ENCODE measurements at regions not wholly inside any gene's neighbourhood (a gene's known extent, or its start where the extent isn't known, plus 50 kb on each side); places are given as distances from the start of the nearest gene placed in this dataset.

GRCh38 chr18:41587976-41588375 lies 367.1 kb upstream of the PIK3C3 start:
- H3K9me3 ChIP-seq, result no peaks in the 10 kb centered on the region
- TF ChIP-seq CTCF (IDR thresholded peaks at IDR 0.05) (no peak), POLR2AphosphoS5 (IDR thresholded peaks at IDR 0.05) (no peak), POLR2A (IDR thresholded peaks at IDR 0.05) (no peak), EP300 (IDR thresholded peaks at IDR 0.05) (no peak)
- intact Hi-C loops (cut with DNase I), result no loop called here
- H3K4me3 ChIP-seq, result no peak overlapping the region
- H3K27ac ChIP-seq, result no peak overlapping the region
- no peak for DNase-seq
- no peaks in the 10 kb centered on the region for H3K27me3 ChIP-seq
- 36 to 64% methylated on average over 1 of the region's 1 CpG for whole genome bisulfite sequencing, 2 donors
- no peaks in the 10 kb centered on the region for H3K36me3 ChIP-seq
- H3K4me1 ChIP-seq, result no peaks in the 10 kb centered on the region

- no peak for DNase-seq
- TF ChIP-seq EP300 (IDR thresholded peaks at IDR 0.05) (no peak), POLR2AphosphoS5 (IDR thresholded peaks at IDR 0.05) (no peak), POLR2A (IDR thresholded peaks at IDR 0.05) (no peak), CTCF (IDR thresholded peaks at IDR 0.05) (no peak)
- H3K27ac ChIP-seq, result no peak overlapping the region
- intact Hi-C loops (cut with DNase I), result no loop called here
- WGBS, 2 donors, result 79 to 87% methylated on average over 2 of the region's 2 CpGs
- no peak overlapping the region for H3K4me3 ChIP-seq
- no peaks in the 10 kb centered on the region for H3K4me1 ChIP-seq
- H3K27me3 ChIP-seq, result no peaks in the 10 kb centered on the region
- H3K36me3 ChIP-seq, result no peaks in the 10 kb centered on the region
- H3K9me3 ChIP-seq, result no peaks in the 10 kb centered on the region
Measured at GRCh38 chr18:41585512-41585911, 369.5 kb upstream of the PIK3C3 start.

GRCh38 chr18:41579185-41579584 lies 375.8 kb upstream of the PIK3C3 start:
- Histone ChIP-seq H3K4me3 (no peak overlapping the region), H3K27ac (no peak overlapping the region), H3K9me3 (no peaks in the 10 kb centered on the region), H3K27me3 (no peaks in the 10 kb centered on the region), H3K36me3 (no peaks in the 10 kb centered on the region), H3K4me1 (no peaks in the 10 kb centered on the region)
- DNase-seq, result no peak
- WGBS, 2 donors, result 27 to 42% methylated on average over 1 of the region's 1 CpG
- intact Hi-C loops (cut with DNase I), result no loop called here
- TF ChIP-seq POLR2A (IDR thresholded peaks at IDR 0.05) (no peak), POLR2AphosphoS5 (IDR thresholded peaks at IDR 0.05) (no peak), EP300 (IDR thresholded peaks at IDR 0.05) (no peak), CTCF (IDR thresholded peaks at IDR 0.05) (no peak)

- no peak for DNase-seq
- Histone ChIP-seq H3K36me3 (no peaks in the 10 kb centered on the region), H3K4me3 (no peak overlapping the region), H3K27ac (no peak overlapping the region), H3K9me3 (no peaks in the 10 kb centered on the region), H3K27me3 (no peaks in the 10 kb centered on the region), H3K4me1 (no peaks in the 10 kb centered on the region)
- intact Hi-C loops (cut with DNase I), result no loop called here
- TF ChIP-seq EP300 (IDR thresholded peaks at IDR 0.05) (no peak), POLR2A (IDR thresholded peaks at IDR 0.05) (no peak), CTCF (IDR thresholded peaks at IDR 0.05) (no peak), POLR2AphosphoS5 (IDR thresholded peaks at IDR 0.05) (no peak)
Measured at GRCh38 chr18:41577529-41577928, 377.5 kb upstream of the PIK3C3 start.

- Histone ChIP-seq H3K4me3 (no peak overlapping the region), H3K27ac (no peak overlapping the region), H3K9me3 (no peaks in the 10 kb centered on the region), H3K27me3 (no peaks in the 10 kb centered on the region), H3K4me1 (no peaks in the 10 kb centered on the region), H3K36me3 (no peaks in the 10 kb centered on the region)
- intact Hi-C loops (cut with DNase I), result no loop called here
- no peak for DNase-seq
- TF ChIP-seq POLR2AphosphoS5 (IDR thresholded peaks at IDR 0.05) (no peak), CTCF (IDR thresholded peaks at IDR 0.05) (no peak), EP300 (IDR thresholded peaks at IDR 0.05) (no peak), POLR2A (IDR thresholded peaks at IDR 0.05) (no peak)
- 66 to 75% methylated on average over 3 of the region's 3 CpGs for WGBS, 2 donors
Measured at GRCh38 chr18:41576643-41577042, 378.4 kb upstream of the PIK3C3 start.

All from sigmoid colon (tissue), 6 donors.